HFFc6 (cell line): ENCODE measurements at regions not wholly inside any gene's neighbourhood (a gene's known extent, or its start where the extent isn't known, plus 50 kb on each side); places are given as distances from the start of the nearest gene placed in this dataset.

Source experiments
- DNase-seq: peaks from one replicate; pipeline ENCODE4 v3.0.0-alpha.2; 2018
- H3K27ac Mint-ChIP-seq: 2 replicates; pipeline ENCODE4 v1.8.0; 2020; ENCODE audit warnings: mild to moderate bottlenecking, mixed read lengths
- H3K27me3 Mint-ChIP-seq: 2 replicates; pipeline ENCODE4 v1.8.0; 2021; ENCODE audit warnings: mild to moderate bottlenecking, moderate library complexity, mixed read lengths; ENCODE audit not compliant: insufficient read depth
- H3K36me3 Mint-ChIP-seq: 2 replicates; pipeline ENCODE4 v1.8.0; 2021; ENCODE audit warnings: low read depth, mixed read lengths
- H3K4me1 Mint-ChIP-seq: 2 replicates; pipeline ENCODE4 v1.8.0; 2020; ENCODE audit warnings: low read depth, mixed read lengths
- H3K4me3 Mint-ChIP-seq: 2 replicates; pipeline ENCODE4 v1.8.0; 2020; ENCODE audit warnings: mild to moderate bottlenecking, moderate library complexity, mixed read lengths
- H3K9me3 Mint-ChIP-seq: 2 replicates; pipeline ENCODE4 v1.8.0; 2020; ENCODE audit warnings: mild to moderate bottlenecking, mixed read lengths
- CTCF ChIP-seq: fragments of 200-600 bp; sonication (generic); IDR thresholded peaks from 2 replicates; pipeline ENCODE4 v1.5.0; 2021; ENCODE audit warnings: antibody characterized with exemption, mild to moderate bottlenecking

DNA sequence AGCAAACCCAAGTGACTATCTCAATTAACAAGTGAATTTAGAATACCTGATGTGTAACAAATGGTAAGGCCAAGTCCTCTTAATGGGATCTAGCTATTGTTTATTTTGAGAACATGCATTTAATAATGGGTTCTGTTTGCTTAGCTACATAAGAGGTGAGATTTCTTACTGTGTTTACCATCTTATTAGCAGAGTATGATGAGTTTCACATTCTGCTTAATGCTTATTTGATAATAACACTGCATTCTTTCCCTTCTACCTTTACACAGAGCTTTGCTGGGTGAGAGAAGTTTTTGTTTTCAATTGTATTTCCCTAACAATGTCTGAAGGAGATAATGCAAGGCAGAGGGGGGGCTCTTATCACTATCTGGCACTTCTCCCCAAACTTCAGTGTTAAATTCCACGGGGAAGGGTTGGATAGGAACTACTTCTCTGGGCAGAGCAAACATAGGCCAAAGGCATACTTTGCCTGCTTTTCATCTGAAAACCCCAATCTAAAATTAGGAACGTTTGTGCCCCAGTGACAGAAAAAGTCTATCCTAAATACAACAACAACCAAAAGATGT is 129.0 kb upstream of the ATXN7L3B start:
- Mint-ChIP-seq H3K27ac (no peak overlapping the region), H3K9me3 (no peaks in the 10 kb centered on the region), H3K4me3 (no peak overlapping the region), H3K27me3 (no peaks in the 10 kb centered on the region), H3K4me1 (peaks cover 5% of the 10 kb centered on the region; the same call in 1 of the 2 replicates), H3K36me3 (no peaks in the 10 kb centered on the region)
- no peak for TF ChIP-seq CTCF
- no peak for DNase-seq

GRCh38 chr12:74412606-74413230 is 124.9 kb upstream of the ATXN7L3B start:
- Mint-ChIP-seq H3K36me3 (no peaks in the 10 kb centered on the region), H3K4me1 (peaks cover 7% of the 10 kb centered on the region; the same call in 1 of the 2 replicates), H3K27ac (no peak overlapping the region), H3K4me3 (no peak overlapping the region), H3K27me3 (no peaks in the 10 kb centered on the region), H3K9me3 (no peaks in the 10 kb centered on the region)
- peak; percentile 82 for TF ChIP-seq CTCF
- peak; percentile 13 for DNase-seq

DNA sequence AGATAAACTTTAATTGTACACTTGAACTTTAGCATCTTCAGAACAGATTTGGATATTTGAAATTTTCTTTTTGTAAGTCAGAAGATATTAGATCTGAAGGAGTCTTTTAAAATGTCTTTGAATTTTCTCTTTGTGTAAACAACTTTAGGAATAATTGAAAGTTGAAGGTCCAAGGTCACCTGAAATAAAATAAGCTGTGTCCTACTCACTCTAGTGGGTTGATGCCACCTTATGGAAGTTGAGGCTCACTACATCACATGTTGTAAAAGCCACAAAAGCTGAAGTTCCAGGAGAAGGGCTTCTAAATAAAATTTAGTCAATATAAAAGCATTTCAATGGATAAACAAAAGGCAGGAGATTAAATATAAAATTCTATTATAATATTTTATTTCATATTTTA is 122.0 kb upstream of the ATXN7L3B start:
- Mint-ChIP-seq H3K9me3 (no peaks in the 10 kb centered on the region), H3K27me3 (no peaks in the 10 kb centered on the region; the same call in 1 of the 2 replicates), H3K4me3 (no peak overlapping the region), H3K36me3 (no peaks in the 10 kb centered on the region), H3K4me1 (peaks cover 7% of the 10 kb centered on the region; the same call in 1 of the 2 replicates), H3K27ac (no peak overlapping the region)
- TF ChIP-seq CTCF, result peak; percentile 79
- DNase-seq, result peak; percentile 10

DNA sequence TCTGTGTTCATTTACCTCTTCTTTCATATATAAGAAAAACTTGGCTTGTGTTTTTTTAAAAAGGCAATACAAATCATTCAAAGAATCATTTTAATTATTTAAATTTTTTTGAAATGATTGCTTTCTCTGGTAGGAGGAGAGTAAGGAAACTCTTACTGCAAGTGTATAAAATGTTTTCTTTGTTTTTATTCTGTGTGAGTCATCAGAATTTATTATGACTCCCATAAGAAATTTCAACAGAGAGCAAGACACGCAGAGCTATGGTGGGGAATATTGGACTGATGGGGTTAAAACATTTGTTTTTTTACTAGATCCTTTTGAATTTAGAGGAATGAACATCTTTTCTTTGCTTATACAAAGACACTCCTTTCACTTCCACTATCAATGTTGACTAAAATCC is 119.1 kb upstream of the ATXN7L3B start:
- Mint-ChIP-seq H3K9me3 (no peaks in the 10 kb centered on the region), H3K27ac (no peak overlapping the region), H3K4me3 (no peak overlapping the region), H3K4me1 (peaks cover 3% of the 10 kb centered on the region; the same call in 1 of the 2 replicates), H3K27me3 (no peaks in the 10 kb centered on the region; the same call in 1 of the 2 replicates), H3K36me3 (no peaks in the 10 kb centered on the region)
- TF ChIP-seq CTCF, result no peak
- DNase-seq, result no peak

GRCh38 chr12:74424778-74425177 is 112.9 kb upstream of the ATXN7L3B start:
- Mint-ChIP-seq H3K4me3 (no peak overlapping the region), H3K27me3 (no peaks in the 10 kb centered on the region)
- DNase-seq, result no peak

More at GRCh38 chr12:74424778-74425177, 112.9 kb upstream of the ATXN7L3B start:
- no peak for TF ChIP-seq CTCF
- Mint-ChIP-seq H3K36me3 (no peaks in the 10 kb centered on the region), H3K4me1 (no peaks in the 10 kb centered on the region), H3K9me3 (peaks cover 10% of the 10 kb centered on the region), H3K27ac (no peak overlapping the region)
